ENCODE measurements at regions not wholly inside any gene's neighbourhood (a gene's known extent, or its start where the extent isn't known, plus 50 kb on each side); places are given as distances from the start of the nearest gene placed in this dataset.

DNA sequence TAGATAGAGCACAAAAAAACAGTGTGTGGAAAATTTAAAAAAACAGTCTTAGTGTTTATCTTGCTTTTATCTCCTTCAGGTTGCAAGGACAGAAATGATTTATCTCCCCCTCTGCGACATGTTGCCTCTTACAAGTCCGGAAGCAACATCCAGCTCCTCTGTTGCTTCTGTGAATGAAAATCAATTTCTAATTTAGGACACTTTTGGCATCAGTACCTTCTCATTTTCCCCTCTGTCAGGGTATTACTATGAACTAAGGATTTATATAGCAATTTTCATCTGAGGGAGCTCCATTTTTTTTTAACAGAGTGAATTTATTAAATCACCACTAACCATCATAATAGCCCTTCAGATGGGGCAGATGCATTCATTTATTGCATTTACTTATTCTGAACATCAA lies 116.6 kb upstream of the PLXNC1 start:
- DNase-seq: no peak

DNA sequence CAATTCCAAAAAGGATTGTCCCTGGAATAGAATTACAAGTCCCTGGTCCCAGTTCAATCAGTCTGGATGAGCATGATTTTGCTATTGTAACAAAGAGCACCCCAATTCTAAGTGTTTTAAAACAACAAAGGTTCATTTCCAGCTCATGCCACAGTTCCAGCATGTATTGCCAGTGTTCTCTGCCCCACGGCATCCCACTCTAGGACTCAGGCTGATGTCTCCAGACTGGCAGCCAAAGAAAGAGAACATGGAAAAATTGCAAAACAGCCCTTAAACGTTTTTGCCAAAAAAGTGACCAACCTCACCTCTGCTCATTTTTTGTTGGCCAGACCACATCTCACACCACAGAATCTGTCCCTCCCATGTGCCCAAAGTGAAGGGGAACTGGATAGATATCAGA lies 116.0 kb upstream of the PLXNC1 start:
- no peak for DNase-seq

DNA sequence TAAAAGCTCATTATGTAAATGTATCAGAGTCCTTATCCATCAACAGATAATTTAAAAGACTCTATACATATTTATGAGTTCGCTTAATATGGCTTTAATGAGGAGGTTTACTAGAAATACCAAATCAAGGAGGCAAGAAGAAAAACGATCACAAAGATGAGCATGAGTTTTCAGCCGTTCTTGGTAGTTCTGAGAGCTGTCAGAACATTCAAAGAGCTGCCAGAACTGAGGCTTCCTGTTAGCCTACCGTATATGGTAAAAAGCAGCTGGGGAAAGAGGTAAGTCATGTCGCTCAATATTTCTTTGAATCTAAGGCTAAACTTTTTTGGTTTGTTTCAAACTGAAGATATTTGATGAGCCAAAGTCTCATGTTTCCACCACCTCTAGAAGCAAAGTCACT lies 115.3 kb upstream of the PLXNC1 start:
- DNase-seq: no peak

DNA sequence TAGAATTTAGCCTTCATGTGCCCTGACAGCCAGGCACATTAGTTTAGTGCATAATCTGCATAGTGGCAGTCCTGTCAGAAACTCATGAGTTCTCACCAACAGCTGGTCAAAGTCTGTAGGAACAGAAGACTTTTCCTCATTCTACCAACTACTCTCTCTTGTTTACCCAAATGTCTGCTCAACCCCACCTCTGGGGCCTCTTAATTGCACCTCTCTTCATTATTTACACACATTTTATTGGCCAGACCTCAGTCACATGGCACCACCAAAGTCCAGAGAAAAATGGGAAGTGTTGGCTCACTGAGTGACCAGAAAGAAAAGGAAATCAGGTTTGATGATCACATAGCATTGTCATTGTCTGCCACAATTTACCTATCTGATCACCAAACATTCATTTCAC lies 114.6 kb upstream of the PLXNC1 start:
- DNase-seq: no peak

DNA sequence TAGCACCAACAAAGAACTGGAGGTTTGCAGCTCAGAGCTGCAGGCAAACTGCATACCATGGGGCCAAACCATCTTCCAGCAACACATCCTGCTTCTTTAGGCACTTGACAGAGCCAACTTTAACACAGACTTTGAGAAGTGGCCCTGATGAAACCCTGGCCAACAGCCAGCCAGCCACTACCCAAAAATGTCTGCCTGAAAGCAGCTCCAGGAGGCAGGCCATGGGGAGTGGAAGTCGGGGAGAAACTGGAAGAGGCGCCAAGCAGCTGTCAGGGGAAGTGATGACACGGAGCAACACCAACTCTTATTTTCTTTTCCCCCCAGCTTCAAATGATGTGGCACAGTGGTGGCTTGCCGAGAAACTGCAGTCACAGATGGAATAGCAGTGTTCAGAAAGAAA lies 110.9 kb upstream of the PLXNC1 start:
- DNase-seq: peak in 1 of 2 donors; percentile 36

DNA sequence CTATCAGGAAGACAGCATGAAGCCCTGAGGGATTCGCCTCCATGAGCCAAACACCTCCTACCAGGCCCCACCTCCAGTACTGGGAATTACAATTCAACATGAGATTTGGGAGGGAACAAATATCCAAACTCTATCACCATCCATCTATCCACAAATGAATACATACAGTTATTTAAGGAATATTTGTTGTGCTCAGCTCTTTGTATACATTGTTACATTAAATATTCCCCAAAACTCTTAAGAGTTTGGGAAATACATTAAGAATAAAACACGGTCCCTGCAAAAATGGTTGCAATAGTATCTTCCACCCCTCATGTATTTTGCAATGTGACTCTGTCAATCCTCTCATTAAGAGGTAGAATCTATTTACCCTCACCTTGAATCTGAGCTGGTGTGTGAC lies 109.8 kb upstream of the PLXNC1 start:
- no peak for DNase-seq

DNA sequence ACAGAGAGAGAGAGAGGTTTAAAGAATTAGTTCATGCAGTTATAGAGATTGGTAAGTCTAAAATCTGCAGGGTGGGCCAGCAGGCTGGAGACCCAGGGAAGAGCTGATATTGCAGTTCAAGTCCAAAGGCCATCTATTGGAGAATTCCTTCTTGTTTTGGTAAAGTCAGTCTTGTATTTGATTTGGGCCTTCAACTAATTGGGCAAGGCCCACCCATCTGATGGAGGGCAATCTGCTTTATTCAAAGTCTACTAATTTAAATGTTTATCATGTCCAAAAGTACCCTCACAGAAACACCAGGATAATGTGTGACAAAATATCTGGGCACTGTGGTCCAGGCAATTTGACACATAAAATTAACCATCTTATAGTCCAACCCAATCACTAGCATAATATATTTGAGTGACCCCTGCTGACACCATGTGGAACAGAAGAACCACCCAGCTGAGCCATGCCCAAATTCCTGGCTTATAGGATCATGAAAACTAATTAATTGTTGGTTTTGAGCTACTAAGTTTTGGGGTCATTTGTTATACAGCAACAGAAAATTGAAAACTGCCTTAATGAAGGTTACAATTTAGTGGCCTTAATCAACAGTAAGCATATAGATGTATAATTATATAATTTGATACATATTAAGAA lies 109.1 kb upstream of the PLXNC1 start:
- no peak for DNase-seq

DNA sequence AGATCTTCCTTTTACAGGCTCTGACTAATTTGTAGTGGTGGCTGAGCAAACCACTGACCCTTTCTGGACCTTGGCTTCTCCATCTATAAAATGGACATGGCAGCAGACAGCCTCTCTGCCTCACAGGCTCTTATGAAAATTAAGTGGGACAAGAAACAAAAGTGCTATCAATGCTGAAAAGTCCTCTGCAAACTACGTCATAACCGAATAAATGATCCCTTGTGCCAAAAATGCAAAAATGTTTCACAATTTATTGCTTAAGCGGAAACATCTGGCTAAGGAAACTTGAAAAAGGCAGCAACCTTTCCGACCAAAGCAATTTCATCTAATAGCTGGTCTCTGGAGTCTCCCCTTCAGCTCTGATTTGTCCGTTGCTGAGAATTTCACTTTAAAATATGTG lies 108.5 kb upstream of the PLXNC1 start:
- peak; percentile 62 to 83 for DNase-seq

DNA sequence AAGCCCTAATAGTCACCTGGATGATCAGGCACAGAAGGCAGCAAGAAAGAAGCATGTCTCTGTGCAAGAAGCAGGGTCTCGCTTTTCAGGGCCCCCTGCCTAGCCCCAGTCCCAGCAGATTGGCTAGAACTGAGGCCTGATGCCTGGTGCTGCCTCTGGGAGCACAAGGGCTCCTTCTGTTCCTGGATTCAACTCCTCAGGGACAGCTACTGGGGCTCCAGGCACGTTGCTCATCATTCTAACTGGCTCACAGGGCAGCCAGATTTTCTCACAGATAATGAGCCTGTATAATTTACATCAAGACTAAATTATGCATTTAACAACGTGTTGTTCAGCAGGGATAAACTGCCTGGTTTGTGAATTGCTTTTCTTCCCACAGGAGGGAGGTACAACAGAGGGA lies 106.5 kb upstream of the PLXNC1 start:
- DNase-seq: no peak

DNA sequence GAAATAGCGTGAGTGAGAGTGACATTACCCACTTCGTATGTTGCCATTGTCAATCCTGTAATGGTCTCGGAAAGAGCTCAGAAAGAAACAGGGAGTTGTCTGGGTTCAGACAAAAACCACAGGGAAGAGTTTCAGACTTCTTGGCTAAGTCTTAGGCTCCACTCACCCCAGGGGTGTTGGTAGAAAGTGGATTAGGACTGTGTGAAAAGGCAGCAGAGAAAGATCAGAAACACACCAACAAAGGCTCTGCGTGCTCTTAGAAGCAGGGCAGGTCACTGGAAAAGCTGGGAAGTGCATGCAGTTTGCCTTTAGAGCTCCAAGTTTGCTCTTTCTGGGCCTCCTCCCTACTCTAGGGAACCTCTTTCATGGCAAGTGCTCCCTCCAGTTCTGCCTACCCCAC lies 106.1 kb upstream of the PLXNC1 start:
- DNase-seq: no peak

DNA sequence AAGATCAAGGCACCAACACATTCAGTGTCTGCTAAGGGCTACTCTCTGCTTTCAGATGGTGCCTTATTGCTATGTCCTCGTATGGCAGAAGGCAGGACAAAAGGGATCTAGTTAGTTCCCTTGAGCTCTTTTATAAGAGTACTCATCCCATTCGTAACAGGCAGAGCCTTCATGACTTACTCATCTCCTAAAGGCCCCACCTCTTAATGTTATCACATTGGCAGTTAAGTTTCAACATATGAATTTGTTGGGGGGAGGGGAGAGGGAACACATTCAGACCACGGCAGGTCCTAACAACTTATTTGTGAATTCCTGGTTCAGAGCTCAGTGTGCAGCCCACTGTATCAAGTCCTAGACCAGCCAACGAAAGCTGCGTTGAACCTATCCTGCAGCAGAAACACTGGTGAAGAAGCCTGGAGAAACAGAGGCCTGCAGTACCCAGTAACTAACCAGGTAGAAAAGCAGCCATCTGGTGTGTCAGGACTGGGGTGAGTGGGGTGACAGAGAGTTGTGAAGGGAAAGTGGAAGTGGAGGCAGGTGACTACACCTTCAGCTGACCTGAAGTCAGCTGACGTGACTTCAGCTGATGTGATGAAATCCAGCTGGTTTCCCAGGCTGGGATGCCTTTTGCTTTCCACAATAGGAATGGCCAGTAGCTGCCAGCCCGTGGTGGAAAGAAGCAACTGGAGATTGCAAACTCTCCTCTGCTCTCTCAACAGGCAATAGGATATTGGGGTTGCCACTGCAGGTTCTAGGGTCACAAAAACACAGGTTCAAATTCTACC lies 101.6 kb upstream of the PLXNC1 start:
- DNase-seq: no peak

DNA sequence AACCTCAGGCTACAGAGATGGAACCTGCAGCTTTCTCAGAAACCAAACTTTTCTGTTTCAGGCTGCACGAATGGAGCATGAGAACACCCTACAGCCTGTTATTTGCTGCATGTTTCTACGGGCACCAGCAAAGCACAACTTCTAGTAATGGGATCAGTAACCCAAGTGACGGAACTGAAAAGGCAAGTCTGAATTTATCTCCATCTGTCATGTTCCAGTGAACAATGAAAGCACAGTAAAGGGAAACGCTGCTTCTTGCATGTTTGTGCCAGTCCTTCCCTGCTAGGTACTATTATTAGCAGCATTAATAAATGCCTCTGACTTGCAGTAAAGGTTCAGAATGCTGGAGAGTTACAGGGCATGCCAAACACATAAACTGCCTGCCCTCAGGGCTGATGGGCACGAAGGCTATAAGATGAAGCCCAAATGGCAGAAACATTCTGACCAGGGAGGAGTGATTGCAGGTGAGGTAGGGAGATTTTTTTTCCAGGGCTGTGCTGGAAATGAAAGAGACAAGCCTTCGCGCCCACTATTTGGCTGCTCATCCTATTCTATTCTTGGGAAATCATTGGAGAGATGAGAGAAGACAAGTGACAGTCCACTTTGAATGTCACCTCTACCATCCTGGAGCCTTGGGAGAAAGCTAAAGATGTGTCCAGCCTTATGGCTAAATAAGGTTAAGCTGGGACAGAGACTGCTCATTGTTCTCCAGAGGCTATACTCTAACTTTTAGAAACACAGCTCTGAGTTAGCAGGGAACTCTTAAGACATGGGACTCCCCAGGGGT lies 100.4 kb upstream of the PLXNC1 start:
- no peak for DNase-seq

DNA sequence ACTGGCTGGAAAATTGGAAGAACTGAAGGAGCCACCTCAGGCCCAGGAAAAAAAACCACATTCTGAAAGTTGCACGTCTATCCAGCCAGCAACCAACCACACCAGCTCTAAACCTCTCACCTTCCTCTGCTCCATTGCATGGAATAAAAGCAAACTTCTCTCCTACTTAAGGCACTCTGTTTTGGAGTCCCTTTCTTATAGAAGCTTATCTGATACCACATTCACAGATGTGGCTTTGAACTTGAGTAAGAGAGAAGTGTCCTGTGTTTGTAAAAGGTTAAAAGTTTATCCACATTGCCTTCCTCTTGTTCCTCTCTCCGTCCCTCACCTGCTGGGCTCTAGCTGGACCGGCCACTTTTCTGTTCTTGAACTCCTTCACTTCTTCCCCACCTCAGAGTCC lies 99.6 kb upstream of the PLXNC1 start:
- DNase-seq: no peak

DNA sequence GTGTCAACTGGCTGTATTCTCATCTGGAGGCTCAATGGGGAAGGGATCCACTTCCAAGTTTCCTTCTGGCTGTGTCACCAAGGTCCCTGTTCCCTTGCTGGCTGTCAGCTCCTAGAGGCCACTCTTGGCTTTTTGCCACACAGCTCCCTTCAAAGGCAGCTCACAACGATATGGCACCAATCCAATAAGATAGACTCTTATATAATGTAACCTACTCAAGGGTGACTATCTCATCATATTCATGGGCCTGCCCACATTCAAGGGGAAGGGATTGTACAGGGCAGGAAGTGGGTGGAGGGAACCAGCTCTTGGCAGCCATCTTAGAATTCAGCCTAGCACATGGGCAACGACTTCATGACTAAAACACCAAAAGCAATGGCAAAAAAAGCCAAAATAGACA lies 98.7 kb upstream of the PLXNC1 start:
- DNase-seq: no peak

DNA sequence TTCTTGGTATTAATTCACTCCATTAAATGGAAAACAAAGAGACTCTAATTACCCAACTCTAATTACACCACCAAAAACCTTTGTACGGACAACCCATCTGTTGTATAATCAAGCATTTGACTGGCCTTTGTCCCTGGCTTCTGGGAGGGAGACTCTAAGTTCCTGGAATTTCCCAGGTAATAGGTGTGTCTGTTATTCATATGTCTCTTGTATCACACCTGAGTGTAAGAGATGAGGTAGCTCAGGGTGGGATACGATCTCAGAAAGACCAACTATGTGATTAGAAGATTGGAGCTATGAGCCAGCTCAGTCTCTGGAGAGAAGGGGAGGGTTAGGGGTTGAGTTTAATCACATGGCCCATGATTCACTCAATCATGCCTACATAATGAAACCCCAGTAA lies 94.7 kb upstream of the PLXNC1 start:
- DNase-seq: no peak

DNA sequence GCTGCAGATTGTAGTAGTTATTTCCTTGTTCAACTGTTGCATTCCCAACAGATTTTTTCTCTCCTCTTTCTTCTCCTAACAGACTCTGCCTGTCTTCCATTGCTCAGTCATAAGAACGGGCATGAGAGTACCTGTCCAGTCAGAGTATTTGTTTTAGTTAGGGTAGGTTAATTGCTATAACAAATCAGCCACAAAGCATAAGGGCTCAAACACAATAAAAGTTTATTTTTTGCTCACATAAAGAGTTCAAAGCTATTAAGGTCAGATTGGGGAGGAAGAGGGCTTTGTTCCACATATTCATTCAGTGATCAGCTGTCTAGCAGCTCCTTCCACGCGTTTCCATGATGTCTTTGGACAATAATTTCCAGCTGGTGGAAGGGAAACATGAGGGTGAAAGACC lies 92.8 kb upstream of the PLXNC1 start:
- no peak for DNase-seq

DNA sequence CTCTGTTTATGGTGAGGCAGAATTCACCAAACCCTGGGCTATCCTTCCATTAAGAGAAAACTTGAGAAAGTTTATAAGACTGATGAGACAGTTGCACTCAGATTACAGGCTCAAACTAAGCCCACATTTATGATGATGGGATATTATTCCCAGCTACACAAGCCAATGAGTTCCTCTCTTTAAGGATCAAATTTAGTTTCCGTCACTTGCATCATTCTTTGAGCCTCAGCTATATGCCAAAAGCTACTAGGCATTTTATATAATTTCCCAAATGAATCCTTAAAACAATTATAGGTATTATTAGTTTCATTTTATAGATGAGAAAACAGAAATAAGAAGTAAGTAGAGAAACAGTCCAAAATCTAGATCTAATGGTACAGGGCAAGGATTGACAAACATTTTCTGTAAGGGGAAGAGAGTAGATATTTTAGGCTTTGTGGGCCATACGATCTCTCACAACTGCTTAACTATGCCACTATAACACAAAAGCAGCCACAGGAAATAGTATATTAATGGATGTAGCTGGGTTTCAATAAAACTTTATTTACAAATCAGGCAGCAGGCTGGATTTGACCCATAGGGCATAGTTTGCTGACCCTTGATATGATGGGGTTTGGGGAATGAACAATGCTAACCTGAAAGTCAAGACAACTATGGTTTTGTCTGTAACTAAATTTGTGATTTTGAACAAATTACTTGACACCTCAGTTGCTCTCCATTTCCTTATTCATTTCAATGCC lies 91.8 kb upstream of the PLXNC1 start:
- no peak for DNase-seq

DNA sequence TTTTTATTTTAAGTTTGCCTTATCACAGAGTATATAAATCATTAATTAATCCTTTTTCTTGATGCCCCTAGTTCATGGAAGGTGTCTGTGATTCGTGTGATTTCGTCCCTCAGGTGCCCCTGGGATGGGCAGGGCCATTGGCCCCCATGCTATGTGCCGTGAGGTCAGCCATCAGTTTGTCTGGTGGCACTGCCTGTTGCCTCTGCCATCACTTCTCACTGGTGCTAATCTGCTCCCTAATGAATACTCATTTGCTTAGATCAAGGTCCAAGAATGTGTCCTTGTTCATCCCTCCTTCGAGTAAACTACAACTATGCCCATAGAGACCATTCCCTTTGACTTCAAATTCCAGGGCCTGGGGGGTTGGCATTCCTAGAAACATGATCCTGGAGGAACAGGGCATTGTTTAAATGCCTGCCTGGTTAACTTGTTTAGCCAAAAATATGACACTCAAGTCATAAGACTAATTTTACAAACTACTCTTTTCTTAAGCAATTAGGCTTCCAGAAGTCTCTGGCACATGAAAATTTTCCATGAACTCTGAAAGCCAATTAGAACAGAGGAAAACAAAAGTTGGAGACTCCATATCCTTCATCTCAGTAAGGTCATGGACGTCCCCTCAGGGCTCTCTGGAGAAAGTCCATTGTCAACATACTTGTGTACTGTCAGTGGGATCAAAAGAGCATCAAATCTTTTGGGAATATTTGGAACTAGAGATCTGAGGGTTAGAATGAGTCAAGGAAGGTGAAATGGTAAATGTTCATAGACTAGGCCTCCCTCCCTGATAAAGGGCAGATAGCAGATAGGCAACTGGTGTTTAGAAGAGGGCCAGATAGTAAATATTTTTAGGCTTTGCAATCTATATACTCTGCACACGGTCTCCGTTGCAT lies 90.9 kb upstream of the PLXNC1 start:
- no peak for DNase-seq

DNA sequence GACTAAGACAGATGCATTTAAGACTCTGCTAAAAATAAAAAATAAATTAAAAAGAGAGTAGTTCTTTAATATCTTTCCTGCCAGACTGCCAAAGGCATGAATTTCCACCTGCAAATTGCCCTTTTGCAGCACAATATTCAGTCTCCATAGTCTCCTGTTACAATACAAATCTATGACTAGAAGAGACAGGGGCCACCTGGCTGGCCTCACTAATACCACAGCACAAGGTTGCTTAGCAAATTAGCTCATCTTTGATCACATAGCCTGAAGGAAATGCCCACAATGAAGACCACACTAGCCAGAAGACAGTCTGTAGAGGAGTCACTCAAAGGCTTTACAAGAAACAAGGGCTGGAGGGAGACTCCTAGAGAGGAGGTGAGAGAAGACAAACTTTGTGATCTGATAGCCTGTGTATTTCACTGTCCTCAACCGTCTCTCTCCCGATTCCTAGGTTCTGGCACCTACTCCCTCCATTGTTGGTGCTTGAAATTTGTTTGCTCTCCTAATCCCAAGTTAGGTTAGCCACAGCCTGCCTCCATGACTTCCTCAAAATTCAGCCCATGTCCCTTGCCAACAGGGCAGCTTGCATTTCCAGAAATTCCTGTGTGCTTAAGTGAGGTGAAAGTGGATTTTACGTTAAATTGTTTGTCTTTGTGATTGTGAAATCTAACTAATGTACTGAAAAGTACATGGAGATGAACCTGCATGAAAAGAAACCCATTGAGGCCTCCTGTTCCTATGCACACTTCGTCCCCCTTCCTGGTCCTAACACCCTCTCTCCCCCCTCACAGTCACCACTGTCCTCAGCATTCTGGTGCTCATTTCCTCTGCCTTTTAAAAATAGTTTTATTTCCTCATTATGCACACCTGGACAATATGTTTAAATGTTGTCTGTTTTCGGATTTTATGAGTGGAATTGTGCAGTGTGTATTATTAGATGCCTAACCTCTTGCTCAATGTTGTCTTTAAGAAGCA lies 88.7 kb upstream of the PLXNC1 start:
- DNase-seq: no peak

DNA sequence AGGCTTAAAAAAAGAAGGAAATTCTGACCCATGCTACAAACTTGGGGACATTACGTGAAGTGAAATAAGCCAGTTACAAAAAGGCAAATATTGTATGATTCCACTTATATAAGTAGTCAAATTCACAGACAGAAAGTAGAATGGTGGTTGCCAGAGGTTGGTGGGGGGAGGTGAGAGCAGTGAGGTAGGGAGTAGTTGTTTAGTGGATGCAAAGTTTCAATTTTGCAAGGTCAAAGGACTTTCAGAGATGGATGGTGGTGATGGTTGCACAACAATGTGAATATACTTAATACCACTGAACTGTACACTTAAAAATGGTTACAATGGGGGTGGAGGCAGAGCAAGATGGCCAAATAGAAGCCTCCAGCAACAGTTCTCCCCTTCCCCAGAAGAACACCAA lies 86.2 kb upstream of the PLXNC1 start:
- no peak for DNase-seq

All from right lung (tissue), 2 donors.